HCT116 (cell line): ENCODE measurements at regions not wholly inside any gene's neighbourhood (a gene's known extent, or its start where the extent isn't known, plus 50 kb on each side); places are given as distances from the start of the nearest gene placed in this dataset.

Experiments
- ATAC-seq: fragments of 200-7000 bp; cut with Tn5 transposase; 2 replicates; pipeline ENCODE4 v1.9.1; 2020; ENCODE audit warnings: mild to moderate bottlenecking, moderate library complexity
- BruUV-seq: library from RNA; stranded (reverse); fragments of 400-500 nt; replicated peaks from 2 replicates; lab custom pipeline; 2021; lab: Mats Ljungman, UMichigan
- CTCF ChIA-PET: fragments of 300-600 bp; sonication (Branson Sonifier 250); formaldehyde crosslinking; loops from one replicate; lab custom pipeline; 2021; ENCODE audit warnings: antibody characterized with exemption; lab: Charles Lee
- POLR2A ChIA-PET: fragments of 300-600, 350-600 bp; sonication (Branson Sonifier 250); formaldehyde crosslinking; loops from one replicate; lab custom pipeline; 2021; ENCODE audit warnings: antibody characterized with exemption; lab: Charles Lee
- RAD21 ChIA-PET, 2 experiments: fragments of 300-600 bp; sonication (Branson Sonifier 250); formaldehyde crosslinking; loops; one replicate each; lab custom pipeline; 2023; ENCODE audit warnings: low total read pairs in 2 of 2; ENCODE audit not compliant: uncharacterized antibody in 2 of 2, unreplicated experiment in 2 of 2, low non-redundant PET in 1 of 2; lab: Charles Lee
- DNase-seq: peaks from one replicate; pipeline ENCODE4 v3.0.0-alpha.2; 2010; ENCODE audit warnings: low read depth, low spot score
- H2AFZ ChIP-seq: fragments of 200-600 bp; shearing (Covaris generic), sonication (generic); 2 replicates; pipeline ENCODE4 v1.6.1; 2017; ENCODE audit warnings: low read depth, mixed run types, mixed read lengths, antibody characterized with exemption, low read length; ENCODE audit not compliant: poor library complexity, severe bottlenecking
- H3K27ac ChIP-seq: 2 replicates; pipeline ENCODE4 v1.5.1; 2012; ENCODE audit warnings: low read depth, low read length
- H3K27me3 ChIP-seq: fragments of 200-600 bp; sonication (generic); 2 replicates; pipeline ENCODE4 v1.6.1; 2016; ENCODE audit warnings: mixed run types, low read length, mixed read lengths; ENCODE audit not compliant: insufficient read depth
- H3K36me3 ChIP-seq, 2 experiments: fragments of 200-500 bp in 1 of 2; fragments of 200-600 bp in 1 of 2; sonication (Bioruptor generic) in 1 of 2; sonication (generic) in 1 of 2; 2 replicates each; pipeline versions ENCODE4 v1.5.1 to v1.6.1; 2014 to 2016; ENCODE audit warnings: low read length in 2 of 2, inconsistent platforms in 1 of 2, mixed read lengths in 1 of 2, mixed run types in 1 of 2; ENCODE audit not compliant: insufficient read depth in 2 of 2, control insufficient read depth in 1 of 2
- H3K4me1 ChIP-seq, 2 experiments: fragments of 200-600 bp in 1 of 2; sonication (generic) in 1 of 2; 2 replicates each; pipeline versions ENCODE4 v1.5.1 to v1.6.1; 2012 to 2017; ENCODE audit warnings: low read length in 2 of 2, inconsistent platforms in 1 of 2, mild to moderate bottlenecking in 1 of 2, mixed read lengths in 1 of 2, mixed run types in 1 of 2, moderate library complexity in 1 of 2; ENCODE audit not compliant: insufficient read depth in 2 of 2, control insufficient read depth in 1 of 2
- H3K4me2 ChIP-seq: fragments of 200-600 bp; sonication (generic); 2 replicates; pipeline ENCODE4 v1.6.1; 2017; ENCODE audit warnings: mixed run types, low read length, mixed read lengths
- H3K4me3 ChIP-seq, 2 experiments: fragments of 200-600 bp in 1 of 2; sonication (generic) in 1 of 2; replicated peaks in 1 of 2; 2 replicates each; pipeline ENCODE4 v1.5.1; 2011 to 2016; ENCODE audit warnings: low read length in 2 of 2, control low read depth in 1 of 2, low read depth in 1 of 2, mild to moderate bottlenecking in 1 of 2, mixed read lengths in 1 of 2, mixed run types in 1 of 2
- H3K79me2 ChIP-seq: fragments of 200-600 bp; sonication (generic); 2 replicates; pipeline ENCODE4 v1.6.1; 2017; ENCODE audit warnings: mild to moderate bottlenecking, mixed run types, low read length, moderate library complexity, mixed read lengths; ENCODE audit not compliant: insufficient read depth
- H3K9ac ChIP-seq: fragments of 200-600 bp; sonication (generic); 2 replicates; pipeline ENCODE4 v1.6.1; 2016; ENCODE audit warnings: low read length, mixed read lengths
- H3K9me2 ChIP-seq: fragments of 200-600 bp; sonication (generic), shearing (Covaris generic); 2 replicates; pipeline ENCODE4 v1.6.1; 2017; ENCODE audit warnings: mixed run types, mild to moderate bottlenecking, moderate library complexity; ENCODE audit not compliant: insufficient read depth
- H3K9me3 ChIP-seq, 2 experiments: fragments of 200-500 bp in 1 of 2; fragments of 200-600 bp in 1 of 2; sonication (Bioruptor generic) in 1 of 2; sonication (generic) in 1 of 2; 2 replicates each; pipeline ENCODE4 v1.6.1; 2014 to 2017; ENCODE audit warnings: low read length in 2 of 2, mixed read lengths in 2 of 2, inconsistent platforms in 1 of 2, low read depth in 1 of 2, mild to moderate bottlenecking in 1 of 2, mixed run types in 1 of 2, moderate library complexity in 1 of 2; ENCODE audit not compliant: control insufficient read depth in 1 of 2, insufficient read depth in 1 of 2
- H4K20me1 ChIP-seq: fragments of 200-600 bp; sonication (generic), shearing (Covaris generic); 2 replicates; pipeline ENCODE4 v1.6.1; 2017; ENCODE audit warnings: mixed run types, mild to moderate bottlenecking, moderate library complexity; ENCODE audit not compliant: insufficient read depth
- ATF3 ChIP-seq: IDR thresholded peaks from 2 replicates; pipeline ENCODE4 v1.6.1; 2012
- CBX3 ChIP-seq: IDR thresholded peaks from 2 replicates; pipeline ENCODE4 v1.6.1; 2012; ENCODE audit warnings: low read depth
- CEBPB ChIP-seq: IDR thresholded peaks from 2 replicates; pipeline ENCODE4 v1.6.1; 2012; ENCODE audit warnings: low read depth
- CTCF ChIP-seq, 3 experiments: fragments of 200-600 bp in 1 of 3; sonication (generic) in 1 of 3; IDR thresholded peaks in 2 of 3; conservative IDR thresholded peaks in 1 of 3; 2 replicates each; pipeline ENCODE4 v1.5.1; 2012 to 2017; ENCODE audit warnings: low read depth in 2 of 3, low read length in 2 of 3, antibody characterized with exemption in 1 of 3, borderline replicate concordance in 1 of 3, control low read depth in 1 of 3, mild to moderate bottlenecking in 1 of 3, mixed read lengths in 1 of 3, mixed run types in 1 of 3, moderate library complexity in 1 of 3; ENCODE audit not compliant: insufficient read depth in 1 of 3
- ELF1 ChIP-seq: IDR thresholded peaks from 2 replicates; pipeline ENCODE4 v1.6.1; 2012; ENCODE audit warnings: low read depth, borderline replicate concordance
- EZH2 ChIP-seq: fragments of 200-600 bp; sonication (generic); IDR thresholded peaks from 2 replicates; pipeline ENCODE4 v1.6.1; 2017; ENCODE audit warnings: antibody characterized with exemption, mixed run types
- FOSL1 ChIP-seq: IDR thresholded peaks from 2 replicates; pipeline ENCODE4 v1.6.1; 2012; ENCODE audit warnings: low read depth
- MAX ChIP-seq: IDR thresholded peaks from 2 replicates; pipeline ENCODE4 v1.6.1; 2012
- POLR2AphosphoS5 ChIP-seq: IDR thresholded peaks from 2 replicates; pipeline ENCODE4 v1.6.1; 2011; ENCODE audit warnings: mild to moderate bottlenecking, low read depth, low read length, moderate library complexity
- RAD21 ChIP-seq: IDR thresholded peaks from 2 replicates; pipeline ENCODE4 v1.6.1; 2012; ENCODE audit warnings: low read depth, mild to moderate bottlenecking
- SIN3A ChIP-seq: IDR thresholded peaks from 2 replicates; pipeline ENCODE4 v1.6.1; 2012; ENCODE audit warnings: low read depth
- SP1 ChIP-seq: IDR thresholded peaks from 2 replicates; pipeline ENCODE4 v1.6.1; 2012; ENCODE audit warnings: low read depth
- SRF ChIP-seq: IDR thresholded peaks from 2 replicates; pipeline ENCODE4 v1.6.1; 2012; ENCODE audit warnings: low read depth
- TCF7L2 ChIP-seq: IDR thresholded peaks from 2 replicates; pipeline ENCODE4 v1.7.0; 2011; ENCODE audit warnings: borderline replicate concordance, inconsistent platforms; ENCODE audit not compliant: insufficient read depth, insufficient read length; ENCODE audit errors: extremely low read depth
- YY1 ChIP-seq: IDR thresholded peaks from 2 replicates; pipeline ENCODE4 v1.6.1; 2011; ENCODE audit warnings: low read length, low read depth, moderate library complexity, mild to moderate bottlenecking; ENCODE audit not compliant: insufficient replicate concordance; ENCODE audit errors: extremely low read depth
- ZBTB33 ChIP-seq: IDR thresholded peaks from 2 replicates; pipeline ENCODE4 v1.6.1; 2011; ENCODE audit warnings: mild to moderate bottlenecking, low read length, moderate library complexity; ENCODE audit not compliant: insufficient replicate concordance; ENCODE audit errors: extremely low read depth
- ZNF274 ChIP-seq: fragments of 200-500 bp; sonication (Bioruptor generic); IDR thresholded peaks from 2 replicates; pipeline ENCODE4 v1.6.1; 2014; ENCODE audit warnings: mild to moderate bottlenecking, low read depth, low read length, inconsistent platforms
- intact Hi-C: fragments of 100-400 bp; cut with micrococcal nuclease; formaldehyde crosslinking; loops from 2 replicates; pipeline ENCODE4 v1.10.0; 2022

- TF ChIP-seq RAD21 (no peak), EZH2 (no peak), TCF7L2 (no peak), ATF3 (no peak), POLR2AphosphoS5 (no peak)
Observed at GRCh38 chr13:68987585-68987984, 1120.0 kb upstream of the ATXN8OS start (continued).

- no peak overlapping the region for H2AFZ ChIP-seq
- no peaks in the 10 kb centered on the region for H3K27me3 ChIP-seq
- H3K4me3 ChIP-seq = no peak overlapping the region
- H3K79me2 ChIP-seq = no peaks in the 10 kb centered on the region
- no peaks in the 10 kb centered on the region for H3K9me2 ChIP-seq
- H3K27ac ChIP-seq = no peak overlapping the region
- BruUV-seq = no TSS peak
- ChIA-PET CTCF (no interaction called here), RAD21 (no interaction called here), POLR2A (no interaction called here)
- H3K4me1 ChIP-seq = no peaks in the 10 kb centered on the region
- H3K36me3 ChIP-seq = no peaks in the 10 kb centered on the region
- H4K20me1 ChIP-seq = no peaks in the 10 kb centered on the region
- DNase-seq (no peak), ATAC-seq (no peak)
- intact Hi-C loops = no loop called here
- H3K9me3 ChIP-seq = no peaks in the 10 kb centered on the region
- H3K9ac ChIP-seq = no peak overlapping the region
- no peak overlapping the region for H3K4me2 ChIP-seq
- TF ChIP-seq SRF (no peak), ZBTB33 (no peak), FOSL1 (no peak), ELF1 (no peak), YY1 (no peak), SIN3A (no peak), CTCF (IDR thresholded peaks at IDR 0.05 in 2 of 3, conservative IDR thresholded peaks at IDR 0.05 in 1 of 3; ENCODE audit: borderline replicate concordance in 1 of 3, insufficient read depth in 1 of 3, low read depth in 2 of 3, low read length in 2 of 3) (no peak), POLR2AphosphoS5 (no peak), ZNF274 (no peak), SP1 (no peak), CBX3 (no peak), RAD21 (no peak), CEBPB (no peak), ATF3 (no peak), EZH2 (no peak), MAX (no peak)
Observed at GRCh38 chr13:68984688-68985319, 1122.8 kb upstream of the ATXN8OS start.
